ENCODE measurements at regions not wholly inside any gene's neighbourhood (a gene's known extent, or its start where the extent isn't known, plus 50 kb on each side); places are given as distances from the start of the nearest gene placed in this dataset.

- H3K9me3 Mint-ChIP-seq, result peaks cover 0 to 8% (median 2%) of the 10 kb centered on the region in 7 donors
- no peak overlapping the region for H3K4me3 Mint-ChIP-seq
- Histone ChIP-seq H3K9ac (ENCODE audit: insufficient read depth, low read length, poor library complexity, severe bottlenecking) (no peak overlapping the region), H3K9me3 (replicated peaks in 1 of 2; ENCODE audit: control insufficient read depth in 1 of 2, insufficient read depth in 1 of 2, low read length in 2 of 2) (no peaks in the 10 kb centered on the region), H3K4me1 (ENCODE audit: control insufficient read depth in 1 of 2, insufficient read depth in 2 of 2, low read length in 2 of 2) (no peaks in the 10 kb centered on the region), H3K27me3 (ENCODE audit: control insufficient read depth in 2 of 2, insufficient read depth in 2 of 2, low read length in 2 of 2) (no peaks in the 10 kb centered on the region), H4K20me1 (ENCODE audit: insufficient read depth, low read length) (no peaks in the 10 kb centered on the region), H3K79me2 (ENCODE audit: insufficient read depth, low read length) (no peaks in the 10 kb centered on the region), H3K4me2 (replicated peaks; ENCODE audit: extremely low read depth, low read length, poor library complexity, severe bottlenecking) (no peak overlapping the region), H3K4me3 (replicated peaks in 1 of 3; ENCODE audit: low read depth in 2 of 3, low read length in 3 of 3) (no peak overlapping the region), H3K36me3 (replicated peaks in 1 of 2; ENCODE audit: control insufficient read depth in 1 of 2, insufficient read depth in 2 of 2, low read length in 2 of 2) (no peaks in the 10 kb centered on the region), H2AFZ (ENCODE audit: insufficient read depth, low read depth, low read length, poor library complexity, severe bottlenecking) (no peak overlapping the region), H3K27ac (ENCODE audit: low read depth in 1 of 2, low read length in 2 of 2) (no peak overlapping the region)
- no peak overlapping the region for H3K27ac Mint-ChIP-seq
- DNase-seq, result no peak
- intact Hi-C loops (cut with micrococcal nuclease), result no loop called here
- H3K4me1 Mint-ChIP-seq, result no peaks in the 10 kb centered on the region
- no CpG with 5 or more reads among the region's 1 CpG for WGBS (ENCODE audit: insufficient coverage)
- H3K36me3 Mint-ChIP-seq, result no peaks in the 10 kb centered on the region
- TF ChIP-seq CTCF (IDR thresholded peaks at IDR 0.05), result no peak
- H3K27me3 Mint-ChIP-seq (ENCODE audit: low read depth in 3 of 3), result no peaks in the 10 kb centered on the region
Measured at GRCh38 chr14:53456931-53457330, 303.8 kb upstream of the DDHD1 start.

- H3K9ac ChIP-seq (ENCODE audit: insufficient read depth, low read length, poor library complexity, severe bottlenecking), result no peak overlapping the region
- Mint-ChIP-seq H3K4me3 (no peak overlapping the region), H3K4me1 (no peaks in the 10 kb centered on the region), H3K27me3 (ENCODE audit: low read depth in 3 of 3) (peaks cover 0 to 3% (median 3%) of the 10 kb centered on the region in 3 donors), H3K9me3 (peaks cover 0 to 8% (median 3%) of the 10 kb centered on the region in 7 donors), H3K27ac (no peak overlapping the region), H3K36me3 (no peaks in the 10 kb centered on the region)
- H3K79me2 ChIP-seq (ENCODE audit: insufficient read depth, low read length), result no peaks in the 10 kb centered on the region
- intact Hi-C loops (cut with micrococcal nuclease), result no loop called here
- no peak for TF ChIP-seq CTCF (IDR thresholded peaks at IDR 0.05)
- H4K20me1 ChIP-seq (ENCODE audit: insufficient read depth, low read length), result no peaks in the 10 kb centered on the region
- H3K27me3 ChIP-seq (ENCODE audit: control insufficient read depth in 2 of 2, insufficient read depth in 2 of 2, low read length in 2 of 2), result no peaks in the 10 kb centered on the region
- DNase-seq, result no peak
- no peak overlapping the region for H3K4me2 ChIP-seq (replicated peaks; ENCODE audit: extremely low read depth, low read length, poor library complexity, severe bottlenecking)
- H2AFZ ChIP-seq (ENCODE audit: insufficient read depth, low read depth, low read length, poor library complexity, severe bottlenecking), result no peak overlapping the region
- 79% methylated on average over 4 of the region's 4 CpGs for WGBS (ENCODE audit: insufficient coverage)
- no peaks in the 10 kb centered on the region for H3K36me3 ChIP-seq (replicated peaks in 1 of 2; ENCODE audit: control insufficient read depth in 1 of 2, insufficient read depth in 2 of 2, low read length in 2 of 2)
- no peak overlapping the region for H3K27ac ChIP-seq (ENCODE audit: low read depth in 1 of 2, low read length in 2 of 2)
- no peaks in the 10 kb centered on the region for H3K4me1 ChIP-seq (ENCODE audit: control insufficient read depth in 1 of 2, insufficient read depth in 2 of 2, low read length in 2 of 2)
- no peak overlapping the region for H3K4me3 ChIP-seq (replicated peaks in 1 of 3; ENCODE audit: low read depth in 2 of 3, low read length in 3 of 3)
- no peaks in the 10 kb centered on the region for H3K9me3 ChIP-seq (replicated peaks in 1 of 2; ENCODE audit: control insufficient read depth in 1 of 2, insufficient read depth in 1 of 2, low read length in 2 of 2)
Measured at GRCh38 chr14:53452005-53452673, 299.0 kb upstream of the DDHD1 start.

Measured in CD14-positive monocyte (primary cell).